ENCODE measurements at regions not wholly inside any gene's neighbourhood (a gene's known extent, or its start where the extent isn't known, plus 50 kb on each side); places are given as distances from the start of the nearest gene placed in this dataset.

DNA sequence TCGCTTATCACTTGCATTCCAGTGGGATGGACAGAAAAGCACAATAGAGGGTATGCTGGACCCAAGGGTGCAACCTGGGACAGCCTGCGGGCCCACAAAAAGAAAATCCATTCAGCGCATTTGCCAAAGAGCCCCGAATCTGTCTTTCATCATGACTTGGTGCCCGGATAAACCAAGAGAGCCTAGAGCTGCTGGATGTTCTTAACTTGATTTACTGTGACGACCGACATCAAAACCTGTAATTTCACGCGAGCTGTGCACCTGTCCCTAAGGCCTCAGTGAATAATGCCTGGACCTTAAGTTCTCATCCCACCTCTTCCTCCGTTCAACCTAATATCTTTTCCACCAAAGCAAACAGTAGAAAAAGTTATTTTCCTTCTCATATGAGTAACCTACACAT lies 115.5 kb upstream of the ACKR3 start:
- Histone ChIP-seq H3K27me3 (no peaks in the 10 kb centered on the region), H3K9me3 (no peaks in the 10 kb centered on the region), H3K4me1 (no peaks in the 10 kb centered on the region), H3K36me3 (peaks cover 0 to 2% of the 10 kb centered on the region in 2 donors), H3K27ac (no peak overlapping the region), H3K4me3 (replicated peaks in 1 of 3) (no peak overlapping the region)
- no peak for TF ChIP-seq POLR2A (IDR thresholded peaks at IDR 0.05)
- TF ChIP-seq, protein P1, sequence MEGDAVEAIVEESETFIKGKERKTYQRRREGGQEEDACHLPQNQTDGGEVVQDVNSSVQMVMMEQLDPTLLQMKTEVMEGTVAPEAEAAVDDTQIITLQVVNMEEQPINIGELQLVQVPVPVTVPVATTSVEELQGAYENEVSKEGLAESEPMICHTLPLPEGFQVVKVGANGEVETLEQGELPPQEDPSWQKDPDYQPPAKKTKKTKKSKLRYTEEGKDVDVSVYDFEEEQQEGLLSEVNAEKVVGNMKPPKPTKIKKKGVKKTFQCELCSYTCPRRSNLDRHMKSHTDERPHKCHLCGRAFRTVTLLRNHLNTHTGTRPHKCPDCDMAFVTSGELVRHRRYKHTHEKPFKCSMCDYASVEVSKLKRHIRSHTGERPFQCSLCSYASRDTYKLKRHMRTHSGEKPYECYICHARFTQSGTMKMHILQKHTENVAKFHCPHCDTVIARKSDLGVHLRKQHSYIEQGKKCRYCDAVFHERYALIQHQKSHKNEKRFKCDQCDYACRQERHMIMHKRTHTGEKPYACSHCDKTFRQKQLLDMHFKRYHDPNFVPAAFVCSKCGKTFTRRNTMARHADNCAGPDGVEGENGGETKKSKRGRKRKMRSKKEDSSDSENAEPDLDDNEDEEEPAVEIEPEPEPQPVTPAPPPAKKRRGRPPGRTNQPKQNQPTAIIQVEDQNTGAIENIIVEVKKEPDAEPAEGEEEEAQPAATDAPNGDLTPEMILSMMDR (IDR thresholded peaks at IDR 0.05) = no peak
- no peak for DNase-seq
- WGBS, 2 donors = 96% methylated on average over 9 to 10 of the region's 10 CpGs
- intact Hi-C loops (cut with DNase I) = no loop called here

DNA sequence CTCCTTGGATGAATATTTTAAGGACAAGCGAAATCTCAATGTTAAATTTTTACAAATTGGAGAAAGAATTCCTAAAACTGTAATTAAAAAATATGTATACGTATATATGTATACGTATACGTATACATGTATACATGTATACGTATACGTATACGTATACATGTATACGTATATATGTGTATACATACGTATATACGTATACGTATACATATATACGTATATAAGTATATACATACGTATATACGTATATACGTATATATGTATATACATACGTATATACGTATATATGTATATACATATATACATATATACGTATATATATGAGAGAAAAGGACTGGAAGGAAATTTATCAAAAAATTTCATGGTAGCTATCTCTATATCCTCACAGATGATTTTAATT lies 110.2 kb upstream of the ACKR3 start:
- 95 to 96% methylated on average over 18 of the region's 18 CpGs for WGBS, 2 donors
- TF ChIP-seq, protein P1 (IDR thresholded peaks at IDR 0.05) = no peak
- TF ChIP-seq POLR2A (IDR thresholded peaks at IDR 0.05) = no peak

DNA sequence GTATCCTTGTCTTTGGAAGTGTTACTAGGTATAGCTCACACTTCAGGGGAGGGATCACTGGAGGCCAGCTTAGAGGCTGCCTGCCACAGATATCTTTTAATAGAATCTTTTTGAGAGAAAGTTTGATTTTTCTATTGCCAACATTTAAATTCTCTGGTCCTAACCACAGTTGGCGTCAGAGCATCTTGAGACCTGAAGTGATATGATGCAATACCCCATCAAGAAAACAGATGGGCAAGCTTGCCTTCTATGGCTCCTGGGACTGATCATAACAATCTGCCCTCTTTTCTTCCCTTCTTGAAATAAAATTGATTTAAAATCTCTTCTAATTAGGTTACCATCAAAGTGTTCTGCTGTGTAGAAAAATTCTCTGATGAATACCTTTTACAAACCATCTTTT lies 105.5 kb upstream of the ACKR3 start:
- Histone ChIP-seq H3K27me3 (no peaks in the 10 kb centered on the region), H3K4me3 (replicated peaks in 1 of 3) (no peak overlapping the region), H3K36me3 (peaks cover 5 to 6% of the 10 kb centered on the region in 2 donors), H3K27ac (no peak overlapping the region), H3K4me1 (no peaks in the 10 kb centered on the region), H3K9me3 (no peaks in the 10 kb centered on the region)
- 96 to 97% methylated on average over 1 of the region's 1 CpG for WGBS, 2 donors
- no peak for DNase-seq
- intact Hi-C loops (cut with DNase I) = no loop called here
- no peak for TF ChIP-seq POLR2A (IDR thresholded peaks at IDR 0.05)
- TF ChIP-seq, protein P1 (IDR thresholded peaks at IDR 0.05) = no peak

More for the DNA sequence above, 110.2 kb upstream of the ACKR3 start:
- intact Hi-C loops (cut with DNase I) = no loop called here
- no peak overlapping the region for H3K27ac ChIP-seq
- H3K4me3 ChIP-seq (replicated peaks in 1 of 3) = no peak overlapping the region
- no peaks in the 10 kb centered on the region for H3K27me3 ChIP-seq
- H3K4me1 ChIP-seq = no peaks in the 10 kb centered on the region
- H3K9me3 ChIP-seq = no peaks in the 10 kb centered on the region
- peaks cover 0 to 2% of the 10 kb centered on the region in 2 donors for H3K36me3 ChIP-seq
- no peak for DNase-seq

DNA sequence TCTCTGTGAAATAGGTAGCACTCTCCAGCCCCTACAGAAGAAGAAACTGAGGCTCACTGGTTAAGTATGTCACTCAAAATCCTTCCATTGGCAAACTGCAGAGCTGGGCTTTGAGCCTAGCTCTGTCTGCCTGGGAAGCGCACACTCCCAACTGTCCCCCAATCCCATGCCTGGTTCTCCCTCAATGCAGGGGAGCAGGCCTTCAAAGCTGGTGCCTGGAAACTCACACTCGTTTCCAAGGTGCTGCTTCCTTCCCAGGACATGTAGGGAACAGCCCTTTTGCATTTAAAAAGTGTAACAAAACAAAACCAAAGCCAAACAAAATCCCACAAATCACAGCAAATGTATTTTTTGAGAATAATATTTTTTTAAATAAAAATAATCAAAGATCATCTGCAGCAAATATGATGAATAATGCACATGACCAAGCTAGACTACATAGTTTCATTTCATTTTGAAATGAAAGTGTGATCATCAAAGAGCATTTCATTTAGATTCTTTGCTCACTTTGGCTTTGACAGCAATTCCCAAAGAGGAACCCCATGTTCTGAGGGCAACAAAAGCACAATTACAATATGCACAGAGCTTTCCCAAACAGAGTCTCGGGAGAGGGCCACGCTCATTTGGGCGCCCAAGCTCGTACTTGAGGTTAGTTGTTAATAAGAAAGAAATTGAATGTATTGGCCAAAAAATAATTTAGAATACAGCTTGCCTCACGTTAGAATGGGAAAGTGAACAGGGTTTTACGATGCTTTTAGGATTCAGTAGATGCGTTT lies 96.7 kb upstream of the ACKR3 start:
- WGBS, 2 donors = 89 to 91% methylated on average over 9 of the region's 9 CpGs
- H3K9me3 ChIP-seq = no peaks in the 10 kb centered on the region
- no peak overlapping the region for H3K4me3 ChIP-seq (replicated peaks in 1 of 3)
- TF ChIP-seq POLR2A (IDR thresholded peaks at IDR 0.05) = no peak
- TF ChIP-seq, protein P1 (IDR thresholded peaks at IDR 0.05) = no peak
- intact Hi-C loops (cut with DNase I) = no loop called here
- H3K27ac ChIP-seq = no peak overlapping the region
- no peaks in the 10 kb centered on the region for H3K4me1 ChIP-seq
- H3K27me3 ChIP-seq = no peaks in the 10 kb centered on the region
- no peak for DNase-seq
- no peaks in the 10 kb centered on the region for H3K36me3 ChIP-seq

DNA sequence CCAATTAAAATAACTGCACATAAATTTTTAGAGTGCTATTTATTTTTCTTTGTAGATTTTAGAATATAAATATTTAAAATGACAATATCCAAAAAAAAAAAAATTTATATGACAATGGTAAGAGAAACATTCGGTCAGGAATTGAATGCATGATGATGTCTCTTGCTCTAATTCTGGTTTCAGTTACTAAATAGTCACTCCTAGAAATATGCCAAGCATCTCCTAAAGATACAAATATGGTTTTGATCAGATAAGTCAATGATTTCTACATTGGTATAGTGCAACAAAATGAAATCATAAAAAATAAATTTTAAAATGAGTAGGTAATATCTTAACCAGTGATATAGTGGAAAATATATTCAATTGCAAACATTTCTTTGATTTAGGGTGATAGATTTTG lies 95.9 kb upstream of the ACKR3 start:
- Histone ChIP-seq H3K27ac (no peak overlapping the region), H3K27me3 (no peaks in the 10 kb centered on the region), H3K9me3 (no peaks in the 10 kb centered on the region), H3K4me1 (no peaks in the 10 kb centered on the region), H3K4me3 (replicated peaks in 1 of 3) (no peak overlapping the region), H3K36me3 (no peaks in the 10 kb centered on the region)
- intact Hi-C loops (cut with DNase I) = no loop called here
- no peak for DNase-seq
- TF ChIP-seq, protein P1 (IDR thresholded peaks at IDR 0.05) = no peak
- no peak for TF ChIP-seq POLR2A (IDR thresholded peaks at IDR 0.05)
- WGBS, 2 donors = 90 to 91% methylated on average over 1 of the region's 1 CpG

Measured in thyroid gland (tissue), 4 donors.